ENCODE measurements at regions not wholly inside any gene's neighbourhood (a gene's known extent, or its start where the extent isn't known, plus 50 kb on each side); places are given as distances from the start of the nearest gene placed in this dataset.

- TF ChIP-seq, protein P1, sequence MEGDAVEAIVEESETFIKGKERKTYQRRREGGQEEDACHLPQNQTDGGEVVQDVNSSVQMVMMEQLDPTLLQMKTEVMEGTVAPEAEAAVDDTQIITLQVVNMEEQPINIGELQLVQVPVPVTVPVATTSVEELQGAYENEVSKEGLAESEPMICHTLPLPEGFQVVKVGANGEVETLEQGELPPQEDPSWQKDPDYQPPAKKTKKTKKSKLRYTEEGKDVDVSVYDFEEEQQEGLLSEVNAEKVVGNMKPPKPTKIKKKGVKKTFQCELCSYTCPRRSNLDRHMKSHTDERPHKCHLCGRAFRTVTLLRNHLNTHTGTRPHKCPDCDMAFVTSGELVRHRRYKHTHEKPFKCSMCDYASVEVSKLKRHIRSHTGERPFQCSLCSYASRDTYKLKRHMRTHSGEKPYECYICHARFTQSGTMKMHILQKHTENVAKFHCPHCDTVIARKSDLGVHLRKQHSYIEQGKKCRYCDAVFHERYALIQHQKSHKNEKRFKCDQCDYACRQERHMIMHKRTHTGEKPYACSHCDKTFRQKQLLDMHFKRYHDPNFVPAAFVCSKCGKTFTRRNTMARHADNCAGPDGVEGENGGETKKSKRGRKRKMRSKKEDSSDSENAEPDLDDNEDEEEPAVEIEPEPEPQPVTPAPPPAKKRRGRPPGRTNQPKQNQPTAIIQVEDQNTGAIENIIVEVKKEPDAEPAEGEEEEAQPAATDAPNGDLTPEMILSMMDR (conservative IDR thresholded peaks at IDR 0.05): no peak
- no peak for TF ChIP-seq EZH2 (IDR thresholded peaks at IDR 0.05; ENCODE audit: low read depth)
Measured at GRCh38 chrX:63967551-63967950, 182.5 kb upstream of the ARHGEF9 start.
